ENCODE measurements at regions not wholly inside any gene's neighbourhood (a gene's known extent, or its start where the extent isn't known, plus 50 kb on each side); places are given as distances from the start of the nearest gene placed in this dataset.

GRCh38 chr14:50025073-50025472, 91.3 kb downstream of the VCPKMT start:
- ChIA-PET POLR2A (interaction anchor here (1.0 kb wide), 1 partner anchor 133 kb away, joined by 4 read pairs; no protein-coding TSS in a partner anchor), CTCF (interaction anchor here (1.0 to 1.1 kb wide), 2 partner anchors 37 to 173 kb away, joined by 3 read pairs; no protein-coding TSS in a partner anchor)
- ATAC-seq (ENCODE audit: low read depth) (no peak), DNase-seq (no peak)
- H3K4me2 ChIP-seq (replicated peaks; ENCODE audit: low read depth, low read length, poor library complexity, severe bottlenecking): no peak overlapping the region
- peaks cover 5 to 14% (median 14%) of the 10 kb centered on the region in 3 donors for H3K9me3 ChIP-seq (ENCODE audit: control extremely low read depth in 1 of 3, control insufficient read depth in 2 of 3, insufficient read depth in 1 of 3, low read length in 2 of 3)
- H3K4me1 Mint-ChIP-seq: peaks cover 19% of the 10 kb centered on the region
- H3K79me2 ChIP-seq (ENCODE audit: control insufficient read depth, insufficient read depth, low read length): no peaks in the 10 kb centered on the region
- no peak overlapping the region for H3K4me3 ChIP-seq (ENCODE audit: control extremely low read depth in 1 of 5, extremely low read depth in 1 of 5, insufficient read depth in 1 of 5, low read depth in 2 of 5, low read length in 4 of 5)
- no peak overlapping the region for H3K27ac ChIP-seq (ENCODE audit: low read length in 2 of 2)
- intact Hi-C loops (cut with micrococcal nuclease): no loop called here
- 91% methylated on average over 3 of the region's 3 CpGs for WGBS (ENCODE audit: insufficient coverage)
- TF ChIP-seq CTCF (IDR thresholded peaks at IDR 0.05) (no peak), EZH2 (IDR thresholded peaks at IDR 0.05; ENCODE audit: borderline replicate concordance, insufficient read depth, low read depth, low read length, poor library complexity, severe bottlenecking) (no peak)
- H3K36me3 ChIP-seq (replicated peaks in 1 of 2; ENCODE audit: control extremely low read depth in 1 of 2, control insufficient read depth in 1 of 2, extremely low read depth in 1 of 2, insufficient read depth in 2 of 2, low read length in 1 of 2): peaks cover 2 to 6% of the 10 kb centered on the region in 2 experiments
- H3K27me3 Mint-ChIP-seq: no peaks in the 10 kb centered on the region
- H3K27me3 ChIP-seq (replicated peaks in 1 of 4; ENCODE audit: control extremely low read depth in 1 of 4, control insufficient read depth in 3 of 4, insufficient read depth in 4 of 4, low read length in 3 of 4): no peaks in the 10 kb centered on the region
- no peaks in the 10 kb centered on the region for H3K9me3 Mint-ChIP-seq (ENCODE audit: insufficient read depth)
- H3K27ac Mint-ChIP-seq: no peak overlapping the region
- H2AFZ ChIP-seq (ENCODE audit: insufficient read depth, low read depth, low read length, poor library complexity, severe bottlenecking): no peak overlapping the region
- no peak overlapping the region for H3K4me3 Mint-ChIP-seq
- H3K4me1 ChIP-seq (ENCODE audit: control insufficient read depth in 2 of 2, insufficient read depth in 2 of 2, low read length in 2 of 2): peaks cover 9 to 10% of the 10 kb centered on the region in 2 donors
- no peak overlapping the region for H3K9ac ChIP-seq (ENCODE audit: low read length)
- H4K20me1 ChIP-seq (ENCODE audit: control insufficient read depth, insufficient read depth, low read length, poor library complexity, severe bottlenecking): no peaks in the 10 kb centered on the region

- peaks cover 2 to 10% of the 10 kb centered on the region in 2 experiments for H3K36me3 ChIP-seq (replicated peaks in 1 of 2; ENCODE audit: control extremely low read depth in 1 of 2, control insufficient read depth in 1 of 2, extremely low read depth in 1 of 2, insufficient read depth in 2 of 2, low read length in 1 of 2)
- H3K4me3 ChIP-seq (ENCODE audit: control extremely low read depth in 1 of 5, extremely low read depth in 1 of 5, insufficient read depth in 1 of 5, low read depth in 2 of 5, low read length in 4 of 5): no peak overlapping the region
- Mint-ChIP-seq H3K4me1 (peaks cover 18% of the 10 kb centered on the region), H3K27me3 (no peaks in the 10 kb centered on the region), H3K4me3 (no peak overlapping the region), H3K27ac (no peak overlapping the region), H3K9me3 (ENCODE audit: insufficient read depth) (no peaks in the 10 kb centered on the region)
- H2AFZ ChIP-seq (ENCODE audit: insufficient read depth, low read depth, low read length, poor library complexity, severe bottlenecking): no peak overlapping the region
- no peaks in the 10 kb centered on the region for H4K20me1 ChIP-seq (ENCODE audit: control insufficient read depth, insufficient read depth, low read length, poor library complexity, severe bottlenecking)
- WGBS (ENCODE audit: insufficient coverage): 100% methylated on average over 2 of the region's 2 CpGs
- no peak overlapping the region for H3K9ac ChIP-seq (ENCODE audit: low read length)
- no peaks in the 10 kb centered on the region for H3K79me2 ChIP-seq (ENCODE audit: control insufficient read depth, insufficient read depth, low read length)
- ChIA-PET POLR2A (interaction anchor here (1.0 kb wide), 1 partner anchor 134 kb away, joined by 4 read pairs; no protein-coding TSS in a partner anchor), CTCF (interaction anchor here (0.7 to 1.1 kb wide), 2 partner anchors 36 to 173 kb away, joined by 3 read pairs; partner anchors contain the start of gene NEMF)
- H3K9me3 ChIP-seq (ENCODE audit: control extremely low read depth in 1 of 3, control insufficient read depth in 2 of 3, insufficient read depth in 1 of 3, low read length in 2 of 3): peaks cover 2 to 12% (median 8%) of the 10 kb centered on the region in 3 donors
- DNase-seq (no peak), ATAC-seq (ENCODE audit: low read depth) (no peak)
- intact Hi-C loops (cut with micrococcal nuclease): no loop called here
- no peaks in the 10 kb centered on the region for H3K27me3 ChIP-seq (replicated peaks in 1 of 4; ENCODE audit: control extremely low read depth in 1 of 4, control insufficient read depth in 3 of 4, insufficient read depth in 4 of 4, low read length in 3 of 4)
- H3K4me2 ChIP-seq (replicated peaks; ENCODE audit: low read depth, low read length, poor library complexity, severe bottlenecking): no peak overlapping the region
- H3K27ac ChIP-seq (ENCODE audit: low read length in 2 of 2): no peak overlapping the region
- H3K4me1 ChIP-seq (ENCODE audit: control insufficient read depth in 2 of 2, insufficient read depth in 2 of 2, low read length in 2 of 2): peaks cover 9 to 10% of the 10 kb centered on the region in 2 donors
- TF ChIP-seq EZH2 (IDR thresholded peaks at IDR 0.05; ENCODE audit: borderline replicate concordance, insufficient read depth, low read depth, low read length, poor library complexity, severe bottlenecking): no peak
- TF ChIP-seq CTCF (IDR thresholded peaks at IDR 0.05): no peak
Observed at GRCh38 chr14:50025776-50026175, 90.6 kb downstream of the VCPKMT start.
